Spleen (tissue), 11 donors: ENCODE measurements at regions not wholly inside any gene's neighbourhood (a gene's known extent, or its start where the extent isn't known, plus 50 kb on each side); places are given as distances from the start of the nearest gene placed in this dataset.

Source experiments
- DNase-seq: peaks from one replicate; pipeline ENCODE4 v3.0.0-alpha.2; 2020
- H3K27ac ChIP-seq, 8 donors: fragments of 200-600 bp; sonication (generic) in 7 of 8; 1 replicate in 4 of 8; 2 replicates in 4 of 8; pipeline versions ENCODE4 v1.5.0 to v1.8.0; 2016 to 2021; ENCODE audit warnings: inconsistent platforms in 4 of 8, mild to moderate bottlenecking in 4 of 8, moderate library complexity in 1 of 8
- H3K27me3 ChIP-seq, 7 donors: fragments of 200-600 bp; sonication (generic) in 6 of 7; replicated peaks in 1 of 7; 1 replicate in 4 of 7; 2 replicates in 3 of 7; pipeline versions ENCODE4 v1.5.0 to v1.8.0; 2016 to 2021; ENCODE audit warnings: inconsistent platforms in 3 of 7, mild to moderate bottlenecking in 1 of 7
- H3K36me3 ChIP-seq, 6 donors: fragments of 200-600 bp; sonication (generic) in 5 of 6; 1 replicate in 4 of 6; 2 replicates in 2 of 6; pipeline versions ENCODE4 v1.5.0 to v1.8.0; 2016 to 2021; ENCODE audit warnings: inconsistent platforms in 2 of 6
- H3K4me1 ChIP-seq, 6 donors: fragments of 200-600 bp; sonication (generic) in 5 of 6; 1 replicate in 3 of 6; 2 replicates in 3 of 6; pipeline versions ENCODE4 v1.5.0 to v1.8.0; 2016 to 2021; ENCODE audit warnings: inconsistent platforms in 3 of 6
- H3K4me3 ChIP-seq, 8 donors: fragments of 200-600 bp; sonication (generic) in 7 of 8; 1 replicate in 4 of 8; 2 replicates in 4 of 8; pipeline versions ENCODE4 v1.5.0 to v1.8.0; 2016 to 2021; ENCODE audit warnings: inconsistent platforms in 4 of 8, mild to moderate bottlenecking in 4 of 8, moderate library complexity in 2 of 8
- H3K9me3 ChIP-seq, 8 donors: fragments of 200-600 bp; sonication (generic) in 7 of 8; 1 replicate in 4 of 8; 2 replicates in 4 of 8; pipeline versions ENCODE4 v1.5.0 to v1.8.0; 2016 to 2021; ENCODE audit warnings: inconsistent platforms in 4 of 8
- POLR2A ChIP-seq, 3 donors: fragments of 450-650 bp; IDR thresholded peaks; one replicate each; pipeline ENCODE4 v1.5.1; 2017; ENCODE audit warnings: antibody characterized with exemption in 3 of 3, mild to moderate bottlenecking in 1 of 3
- POLR2AphosphoS5 ChIP-seq, 3 donors: sonication (generic); formaldehyde crosslinking; IDR thresholded peaks; one replicate each; pipeline ENCODE4 v1.5.1; 2017; ENCODE audit warnings: antibody characterized with exemption in 3 of 3
- WGBS, 5 donors: extraction: QIAGEN DNeasy Blood & Tissue Kit in 3 of 5; methylation state at CpG; one replicate each; pipeline versions ENCODE4 v1.1.5 to v1.1.7; 2013 to 2018; 5-methylcytosine and 5-hydroxymethylcytosine counted together
- intact Hi-C: fragments of 100-400 bp; cut with DNase I; formaldehyde crosslinking; loops from one replicate; pipeline ENCODE4 v1.15.0; 2023; ENCODE audit warnings: low total_unique reads
- TF ChIP-seq, protein P1 (sequence below), 11 experiments: fragments of 200-600 bp in 7 of 11; fragments of 450-650 bp in 4 of 11; sonication (generic) in 4 of 11; IDR thresholded peaks in 8 of 11; conservative IDR thresholded peaks in 3 of 11; 1 replicate in 7 of 11; 2 replicates in 4 of 11; pipeline versions ENCODE4 v1.4.0 to v1.8.0; 2016 to 2021; ENCODE audit warnings: antibody characterized with exemption in 11 of 11, inconsistent platforms in 4 of 11, mild to moderate bottlenecking in 1 of 11
- donor health status: healthy with polysubstance abuse.
- donor health status: DM: no; HTN: no; CAD: no; lungs with moderate emphysema.
- donor health status: DM: no; HTN: no; CAD: no.
- donor health status: Bipolar disorder and iron deficiency.
- donor health status: healthy.
- donor health status: DM: no; HTN: no; CAD: no.
- donor health status: DM: yes; HTN: yes; CAD: no.

DNA sequence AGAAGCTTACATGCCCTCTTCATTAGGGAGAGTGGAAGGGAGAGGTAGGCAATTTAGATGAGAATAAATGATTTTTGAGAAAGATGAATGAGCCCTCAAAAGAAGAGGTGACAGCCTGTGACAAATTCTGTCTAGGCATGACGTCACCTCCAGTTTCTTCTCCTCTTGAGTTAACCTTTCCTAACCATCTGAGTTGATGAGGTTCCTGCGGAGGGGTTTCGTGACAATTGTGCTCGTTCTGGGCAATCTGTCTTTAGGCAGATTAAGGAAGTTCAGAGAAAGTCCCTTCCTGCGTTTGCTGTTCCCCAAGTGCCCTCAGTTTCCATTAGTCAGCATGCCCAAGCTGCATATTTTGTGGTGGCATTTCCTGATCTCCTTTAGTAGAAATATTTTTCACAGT is 640.2 kb upstream of the SYT4 start:
- TF ChIP-seq POLR2AphosphoS5 (IDR thresholded peaks at IDR 0.05) (no peak), POLR2A (IDR thresholded peaks at IDR 0.05) (no peak)
- TF ChIP-seq, protein P1, sequence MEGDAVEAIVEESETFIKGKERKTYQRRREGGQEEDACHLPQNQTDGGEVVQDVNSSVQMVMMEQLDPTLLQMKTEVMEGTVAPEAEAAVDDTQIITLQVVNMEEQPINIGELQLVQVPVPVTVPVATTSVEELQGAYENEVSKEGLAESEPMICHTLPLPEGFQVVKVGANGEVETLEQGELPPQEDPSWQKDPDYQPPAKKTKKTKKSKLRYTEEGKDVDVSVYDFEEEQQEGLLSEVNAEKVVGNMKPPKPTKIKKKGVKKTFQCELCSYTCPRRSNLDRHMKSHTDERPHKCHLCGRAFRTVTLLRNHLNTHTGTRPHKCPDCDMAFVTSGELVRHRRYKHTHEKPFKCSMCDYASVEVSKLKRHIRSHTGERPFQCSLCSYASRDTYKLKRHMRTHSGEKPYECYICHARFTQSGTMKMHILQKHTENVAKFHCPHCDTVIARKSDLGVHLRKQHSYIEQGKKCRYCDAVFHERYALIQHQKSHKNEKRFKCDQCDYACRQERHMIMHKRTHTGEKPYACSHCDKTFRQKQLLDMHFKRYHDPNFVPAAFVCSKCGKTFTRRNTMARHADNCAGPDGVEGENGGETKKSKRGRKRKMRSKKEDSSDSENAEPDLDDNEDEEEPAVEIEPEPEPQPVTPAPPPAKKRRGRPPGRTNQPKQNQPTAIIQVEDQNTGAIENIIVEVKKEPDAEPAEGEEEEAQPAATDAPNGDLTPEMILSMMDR (IDR thresholded peaks at IDR 0.05 in 8 of 11, conservative IDR thresholded peaks at IDR 0.05 in 3 of 11), result no peak
- DNase-seq, result no peak
- WGBS, 5 donors, result 44 to 65% (median 51%) methylated on average over 5 of the region's 5 CpGs
- Histone ChIP-seq H3K36me3 (no peaks in the 10 kb centered on the region), H3K27me3 (no peaks in the 10 kb centered on the region), H3K4me1 (no peaks in the 10 kb centered on the region), H3K27ac (no peak overlapping the region), H3K9me3 (no peaks in the 10 kb centered on the region), H3K4me3 (no peak overlapping the region)
- intact Hi-C loops, result no loop called here

DNA sequence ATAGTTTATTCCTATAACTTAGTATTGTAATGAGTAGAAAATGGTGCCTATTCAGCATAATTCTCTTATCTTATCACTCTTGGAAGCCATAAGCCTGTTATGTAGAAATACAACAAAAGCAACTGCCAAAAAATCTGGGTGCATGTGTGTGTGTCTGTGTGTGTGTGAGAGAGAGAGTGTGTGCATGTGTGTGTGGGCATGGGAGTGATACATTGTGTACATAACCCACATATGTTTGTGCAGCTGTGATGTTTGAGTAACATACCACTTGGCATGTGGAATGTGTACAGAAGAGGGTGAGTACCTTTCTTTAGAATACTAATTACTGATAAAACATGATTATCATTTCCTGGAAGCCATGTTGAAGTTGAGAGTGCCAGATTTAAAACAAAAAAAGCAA is 642.3 kb upstream of the SYT4 start:
- H3K27me3 ChIP-seq, result no peaks in the 10 kb centered on the region
- intact Hi-C loops, result no loop called here

DNA sequence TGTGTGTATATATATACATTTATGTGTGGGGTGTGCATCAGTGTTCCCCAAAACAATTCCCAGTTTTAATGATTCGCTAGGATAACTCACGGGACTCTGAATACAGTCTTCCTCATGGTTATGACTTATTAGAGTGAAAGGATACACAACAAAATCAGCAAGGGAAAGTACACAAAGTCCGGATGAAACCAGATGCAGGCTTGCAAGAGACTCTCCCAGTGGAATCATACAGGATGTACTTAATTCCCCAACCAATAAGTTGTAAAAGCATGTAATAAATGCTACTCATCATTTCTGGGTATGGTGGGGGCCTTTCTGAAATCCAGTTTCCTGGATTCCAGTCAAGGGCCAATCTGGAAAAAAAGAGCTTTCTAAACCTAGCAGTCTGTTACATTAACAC is 654.1 kb upstream of the SYT4 start:
- no peaks in the 10 kb centered on the region for H3K36me3 ChIP-seq
- WGBS, 5 donors, result 84 to 89% (median 86%) methylated on average over 3 of the region's 3 CpGs
- H3K9me3 ChIP-seq, result no peaks in the 10 kb centered on the region
- TF ChIP-seq POLR2A (IDR thresholded peaks at IDR 0.05) (no peak), POLR2AphosphoS5 (IDR thresholded peaks at IDR 0.05) (no peak)
- TF ChIP-seq, protein P1 (IDR thresholded peaks at IDR 0.05 in 8 of 11, conservative IDR thresholded peaks at IDR 0.05 in 3 of 11), result no peak
- DNase-seq, result no peak
- H3K27me3 ChIP-seq, result no peaks in the 10 kb centered on the region
- no peak overlapping the region for H3K4me3 ChIP-seq
- H3K27ac ChIP-seq, result no peak overlapping the region
- H3K4me1 ChIP-seq, result no peaks in the 10 kb centered on the region
- intact Hi-C loops, result no loop called here

More for the DNA sequence above, 642.3 kb upstream of the SYT4 start:
- DNase-seq, result no peak
- H3K9me3 ChIP-seq, result no peaks in the 10 kb centered on the region
- H3K4me1 ChIP-seq, result no peaks in the 10 kb centered on the region
- H3K4me3 ChIP-seq, result no peak overlapping the region
- H3K27ac ChIP-seq, result no peak overlapping the region
- no peaks in the 10 kb centered on the region for H3K36me3 ChIP-seq
- no peak for TF ChIP-seq POLR2AphosphoS5 (IDR thresholded peaks at IDR 0.05)
- TF ChIP-seq POLR2A (IDR thresholded peaks at IDR 0.05), result no peak
- TF ChIP-seq, protein P1 (IDR thresholded peaks at IDR 0.05 in 8 of 11, conservative IDR thresholded peaks at IDR 0.05 in 3 of 11), result no peak

DNA sequence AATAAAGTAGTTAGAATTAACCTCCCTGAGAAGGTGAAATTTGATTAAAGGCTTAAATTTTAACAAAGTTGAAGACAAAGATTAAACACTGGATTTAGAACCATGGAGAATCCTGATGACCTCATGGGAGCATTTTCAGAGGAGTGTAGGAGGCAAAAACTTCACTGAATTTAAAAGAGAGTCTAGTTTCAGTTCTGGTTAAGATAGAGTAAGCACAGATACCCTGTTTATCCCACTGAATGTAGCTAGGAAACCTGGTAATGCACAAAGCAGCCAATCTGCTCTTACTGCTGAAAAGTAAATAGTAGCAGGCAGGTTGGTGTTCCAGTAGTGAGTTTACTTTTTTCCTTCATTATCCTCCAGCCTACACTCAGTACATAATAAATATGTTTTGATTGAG is 654.9 kb upstream of the SYT4 start:
- no peaks in the 10 kb centered on the region for H3K36me3 ChIP-seq
- no peaks in the 10 kb centered on the region for H3K4me1 ChIP-seq
- no peaks in the 10 kb centered on the region for H3K27me3 ChIP-seq
- no peak overlapping the region for H3K27ac ChIP-seq
- intact Hi-C loops, result no loop called here
- H3K4me3 ChIP-seq, result no peak overlapping the region
- TF ChIP-seq POLR2AphosphoS5 (IDR thresholded peaks at IDR 0.05) (no peak), POLR2A (IDR thresholded peaks at IDR 0.05) (no peak)
- TF ChIP-seq, protein P1 (IDR thresholded peaks at IDR 0.05 in 8 of 11, conservative IDR thresholded peaks at IDR 0.05 in 3 of 11), result no peak
- no peak for DNase-seq
- H3K9me3 ChIP-seq, result no peaks in the 10 kb centered on the region
